ENCODE measurements at regions not wholly inside any gene's neighbourhood (a gene's known extent, or its start where the extent isn't known, plus 50 kb on each side); places are given as distances from the start of the nearest gene placed in this dataset.

DNA sequence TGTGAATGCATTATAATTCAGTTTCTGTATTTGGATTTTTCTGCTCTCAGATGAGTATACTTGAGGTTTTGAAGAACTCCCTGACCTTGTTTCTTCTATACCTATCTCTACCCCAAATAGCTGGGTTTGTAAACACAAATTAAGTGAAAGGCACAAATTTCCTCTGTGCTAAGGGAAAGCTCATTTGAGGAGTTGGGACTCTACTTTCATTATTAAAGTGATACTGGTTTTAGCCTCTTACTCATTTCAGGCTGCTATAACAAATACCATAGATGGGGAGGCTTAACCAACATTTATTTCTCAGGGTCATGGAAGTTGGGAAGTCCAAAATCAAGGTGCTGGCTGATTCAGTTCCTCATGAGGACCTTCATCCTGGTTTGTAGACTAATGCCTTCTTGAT, 97.2 kb upstream of the ANKH start:
- TF ChIP-seq CTCF (IDR thresholded peaks at IDR 0.05; ENCODE audit: control insufficient read depth, extremely low read depth, insufficient read depth): no peak
- no peak for DNase-seq (ENCODE audit: low read depth)
- H3K4me3 ChIP-seq (ENCODE audit: low read depth, low read length): no peak overlapping the region

- no peak for TF ChIP-seq CTCF (IDR thresholded peaks at IDR 0.05; ENCODE audit: control insufficient read depth, extremely low read depth, insufficient read depth)
- no peak overlapping the region for H3K4me3 ChIP-seq (ENCODE audit: low read depth, low read length)
- no peak for DNase-seq (ENCODE audit: low read depth)
Observed at GRCh38 chr5:14967166-14967565, 95.6 kb upstream of the ANKH start.

- H3K4me3 ChIP-seq (ENCODE audit: low read depth, low read length): no peak overlapping the region
- no peak for DNase-seq (ENCODE audit: low read depth)
- no peak for TF ChIP-seq CTCF (IDR thresholded peaks at IDR 0.05; ENCODE audit: control insufficient read depth, extremely low read depth, insufficient read depth)
Observed at GRCh38 chr5:14965815-14966214, 94.2 kb upstream of the ANKH start.

DNA sequence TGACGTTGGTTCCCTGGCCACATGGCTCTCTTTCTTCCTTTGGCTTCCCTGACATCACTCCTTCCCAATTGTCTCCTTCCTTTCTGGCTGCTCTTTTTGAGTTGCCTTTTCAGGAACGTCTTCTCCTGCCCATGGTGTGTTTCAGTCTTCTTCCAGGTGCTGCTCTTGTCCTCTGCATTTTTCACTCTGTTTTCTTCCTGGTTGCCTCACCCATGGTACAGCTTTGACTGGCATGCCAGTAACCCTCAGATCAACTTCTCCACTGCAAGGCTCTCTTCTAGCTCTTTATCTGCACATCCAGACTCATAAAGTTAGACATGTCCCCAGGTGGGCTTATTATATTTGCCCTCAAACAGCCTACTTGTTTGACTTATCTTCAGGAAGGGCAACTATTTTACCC, 91.0 kb upstream of the ANKH start:
- no peak for TF ChIP-seq CTCF (IDR thresholded peaks at IDR 0.05; ENCODE audit: control insufficient read depth, extremely low read depth, insufficient read depth)
- no peak overlapping the region for H3K4me3 ChIP-seq (ENCODE audit: low read depth, low read length)
- no peak for DNase-seq (ENCODE audit: low read depth)

DNA sequence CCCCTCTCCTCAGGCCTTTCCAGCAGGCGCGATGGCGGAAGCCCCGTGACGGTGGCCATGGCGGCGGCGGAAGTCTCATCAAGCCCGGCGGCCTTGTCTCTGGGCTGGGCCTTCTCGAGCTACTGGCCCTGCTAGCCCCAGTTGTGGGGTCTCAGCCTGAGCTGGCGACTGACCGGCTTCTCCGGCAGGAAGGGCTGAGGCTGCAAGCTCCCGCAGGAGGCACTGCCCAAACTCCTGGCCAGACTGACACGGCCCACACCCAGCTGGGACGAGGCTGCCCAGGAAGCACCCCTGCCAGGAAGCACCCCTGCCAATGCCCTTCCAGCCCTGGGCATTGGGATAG, 88.5 kb upstream of the ANKH start:
- H3K4me3 ChIP-seq (ENCODE audit: low read depth, low read length): no peak overlapping the region
- TF ChIP-seq CTCF (IDR thresholded peaks at IDR 0.05; ENCODE audit: control insufficient read depth, extremely low read depth, insufficient read depth): no peak
- no peak for DNase-seq (ENCODE audit: low read depth)

- TF ChIP-seq CTCF (IDR thresholded peaks at IDR 0.05; ENCODE audit: control insufficient read depth, extremely low read depth, insufficient read depth): no peak
- no peak for DNase-seq (ENCODE audit: low read depth)
- H3K4me3 ChIP-seq (ENCODE audit: low read depth, low read length): no peak overlapping the region
Observed at GRCh38 chr5:14959399-14960119, 88.0 kb upstream of the ANKH start.

DNA sequence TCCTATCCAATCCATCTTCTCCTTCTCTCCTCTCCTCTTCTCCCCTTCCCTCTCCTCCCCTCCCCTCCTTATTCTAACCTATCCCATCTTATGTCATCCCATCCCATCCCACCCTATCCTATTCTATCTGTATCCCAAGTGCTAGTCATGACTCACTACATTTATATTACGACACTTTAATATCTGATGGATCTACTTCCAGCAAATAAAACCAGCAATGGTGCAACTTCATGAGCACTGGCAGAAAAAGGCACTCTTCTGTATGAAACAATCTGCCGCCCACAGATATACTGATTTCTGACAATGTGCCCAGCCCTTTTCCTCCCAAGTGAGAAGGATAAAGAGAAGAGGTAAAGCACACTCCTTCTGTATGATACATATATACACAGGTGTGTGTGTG, 86.6 kb upstream of the ANKH start:
- no peak for DNase-seq (ENCODE audit: low read depth)
- no peak overlapping the region for H3K4me3 ChIP-seq (ENCODE audit: low read depth, low read length)
- TF ChIP-seq CTCF (IDR thresholded peaks at IDR 0.05; ENCODE audit: control insufficient read depth, extremely low read depth, insufficient read depth): no peak
